Activated B cell treated with CpG ODN at 0.5 μM for 24 hours (primary cell): ENCODE measurements at regions not wholly inside any gene's neighbourhood (a gene's known extent, or its start where the extent isn't known, plus 50 kb on each side); places are given as distances from the start of the nearest gene placed in this dataset.

Experiments
- ATAC-seq: fragments of 200-7000 bp; cut with Tn5 transposase; one replicate; pipeline ENCODE4 v1.10.0; 2021; ENCODE audit warnings: low read depth, mild to moderate bottlenecking, moderate library complexity
- CTCF ChIA-PET: fragments of 350-600 bp; sonication (Branson Sonifier 250); formaldehyde crosslinking; loops from one replicate; lab custom pipeline; 2021; ENCODE audit warnings: antibody characterized with exemption; lab: Charles Lee
- POLR2A ChIA-PET: fragments of 350-600 bp; sonication (Branson Sonifier 250); formaldehyde crosslinking; loops from one replicate; lab custom pipeline; 2021; ENCODE audit warnings: antibody characterized with exemption; lab: Charles Lee
- DNase-seq: peaks from one replicate; pipeline ENCODE4 v3.0.0; 2022
- H3K27ac Mint-ChIP-seq: one replicate; pipeline ENCODE4 v1.8.0; 2020; ENCODE audit warnings: mixed read lengths
- H3K27me3 Mint-ChIP-seq: one replicate; pipeline ENCODE4 v1.8.0; 2021; ENCODE audit warnings: mixed read lengths
- H3K36me3 Mint-ChIP-seq: one replicate; pipeline ENCODE4 v1.8.0; 2021; ENCODE audit warnings: low read depth, mixed read lengths
- H3K4me1 Mint-ChIP-seq: one replicate; pipeline ENCODE4 v1.8.0; 2021; ENCODE audit warnings: mixed read lengths
- H3K4me3 Mint-ChIP-seq: one replicate; pipeline ENCODE4 v1.8.0; 2020; ENCODE audit warnings: mild to moderate bottlenecking, mixed read lengths
- H3K9me3 Mint-ChIP-seq: one replicate; pipeline ENCODE4 v1.8.0; 2020; ENCODE audit warnings: mixed read lengths
- CTCF ChIP-seq: fragments of 200-600 bp; IDR thresholded peaks from one replicate; pipeline ENCODE4 v1.8.0; 2022; ENCODE audit warnings: antibody characterized with exemption, mild to moderate bottlenecking
- intact Hi-C: fragments of 100-400 bp; cut with micrococcal nuclease; formaldehyde crosslinking; loops from one replicate; pipeline ENCODE4 v1.15.1; 2024

DNA sequence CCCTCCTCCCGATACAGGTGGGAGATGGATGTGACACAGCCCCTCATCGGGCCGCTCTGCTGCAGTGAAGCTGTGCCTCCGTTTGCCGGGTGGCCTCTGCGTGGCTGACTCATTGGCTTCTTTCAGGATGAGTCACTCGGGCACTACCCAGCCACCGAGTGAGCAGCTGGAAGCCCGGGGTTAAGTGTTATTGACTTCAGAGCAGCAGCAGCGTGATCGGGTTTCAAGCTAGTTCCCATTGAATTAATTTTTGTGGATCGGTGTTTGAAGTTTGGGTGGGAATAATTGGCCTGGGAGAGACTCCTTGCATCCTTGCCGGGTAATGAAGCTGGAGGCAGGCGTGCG, 266.4 kb upstream of the IRX4 start:
- no peaks in the 10 kb centered on the region for H3K4me1 Mint-ChIP-seq
- H3K36me3 Mint-ChIP-seq: no peaks in the 10 kb centered on the region
- POLR2A ChIA-PET: no interaction called here
- TF ChIP-seq CTCF: no peak
- ATAC-seq: no peak
- no peak overlapping the region for H3K27ac Mint-ChIP-seq
- CTCF ChIA-PET: no interaction called here
- no peaks in the 10 kb centered on the region for H3K9me3 Mint-ChIP-seq
- no peak for DNase-seq
- H3K4me3 Mint-ChIP-seq: no peak overlapping the region
- intact Hi-C loops: no loop called here
- H3K27me3 Mint-ChIP-seq: no peaks in the 10 kb centered on the region

DNA sequence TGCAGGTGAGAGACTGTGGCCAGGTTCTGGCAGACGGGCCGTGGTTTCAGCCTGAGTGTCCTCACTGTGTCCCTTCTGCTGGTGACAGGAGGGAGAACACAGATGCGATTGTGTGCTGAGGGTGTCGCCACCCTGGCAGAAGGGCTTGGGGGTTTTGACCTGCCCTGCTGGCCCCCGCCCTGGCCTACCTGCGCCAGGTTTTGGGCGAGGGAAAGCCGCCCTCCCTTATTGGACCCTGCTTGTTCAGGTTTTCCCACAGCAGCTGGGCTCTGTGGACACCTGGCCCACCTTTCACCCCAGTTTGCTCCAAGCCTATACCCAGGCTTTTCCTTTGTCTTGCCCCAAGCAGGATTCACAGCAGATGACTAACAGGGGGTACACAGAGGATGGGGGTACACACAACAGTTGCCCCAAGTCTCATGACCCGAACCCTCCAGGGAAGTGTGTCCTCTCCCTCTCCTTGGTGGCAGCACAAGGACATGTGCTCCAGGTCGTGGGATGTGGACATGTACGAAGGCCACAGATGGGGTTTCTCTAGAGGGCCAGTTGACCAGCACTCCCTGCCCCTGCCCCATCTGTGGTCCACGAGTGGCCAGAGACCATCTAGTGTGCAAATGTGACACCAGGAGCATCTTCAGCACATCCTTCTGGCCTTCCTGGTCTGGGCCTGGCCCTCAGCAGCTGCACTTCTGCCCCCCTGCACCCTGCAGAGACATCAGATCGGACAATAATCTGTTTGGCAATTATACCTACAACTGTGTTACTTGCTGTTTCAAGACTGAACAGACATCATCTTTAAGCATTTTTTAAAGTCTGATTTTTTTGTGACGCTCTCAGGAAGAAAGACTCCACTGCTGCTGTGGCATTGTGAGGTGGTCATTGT, 265.8 kb upstream of the IRX4 start:
- intact Hi-C loops: no loop called here
- DNase-seq (no peak), ATAC-seq (no peak)
- Mint-ChIP-seq H3K27me3 (no peaks in the 10 kb centered on the region), H3K4me3 (no peak overlapping the region), H3K9me3 (no peaks in the 10 kb centered on the region), H3K27ac (no peak overlapping the region), H3K4me1 (no peaks in the 10 kb centered on the region), H3K36me3 (no peaks in the 10 kb centered on the region)
- TF ChIP-seq CTCF: no peak
- CTCF ChIA-PET: no interaction called here
- POLR2A ChIA-PET: no interaction called here

GRCh38 chr5:2147504-2148311, 265.0 kb upstream of the IRX4 start:
- no peak for TF ChIP-seq CTCF
- CTCF ChIA-PET: no interaction called here
- POLR2A ChIA-PET: no interaction called here
- H3K9me3 Mint-ChIP-seq: no peaks in the 10 kb centered on the region
- H3K4me1 Mint-ChIP-seq: no peaks in the 10 kb centered on the region
- no peak for ATAC-seq
- no peak for DNase-seq
- no peak overlapping the region for H3K27ac Mint-ChIP-seq
- H3K36me3 Mint-ChIP-seq: no peaks in the 10 kb centered on the region
- no peaks in the 10 kb centered on the region for H3K27me3 Mint-ChIP-seq
- no peak overlapping the region for H3K4me3 Mint-ChIP-seq
- intact Hi-C loops: no loop called here

- H3K27me3 Mint-ChIP-seq: no peaks in the 10 kb centered on the region
- no peak overlapping the region for H3K27ac Mint-ChIP-seq
- ATAC-seq: no peak
- ChIA-PET POLR2A (no interaction called here), CTCF (no interaction called here)
- H3K4me1 Mint-ChIP-seq: no peaks in the 10 kb centered on the region
- no peaks in the 10 kb centered on the region for H3K9me3 Mint-ChIP-seq
- intact Hi-C loops: no loop called here
- no peak overlapping the region for H3K4me3 Mint-ChIP-seq
- DNase-seq: no peak
- no peaks in the 10 kb centered on the region for H3K36me3 Mint-ChIP-seq
- TF ChIP-seq CTCF: no peak
Measured at GRCh38 chr5:2143646-2144353, 261.1 kb upstream of the IRX4 start.

DNA sequence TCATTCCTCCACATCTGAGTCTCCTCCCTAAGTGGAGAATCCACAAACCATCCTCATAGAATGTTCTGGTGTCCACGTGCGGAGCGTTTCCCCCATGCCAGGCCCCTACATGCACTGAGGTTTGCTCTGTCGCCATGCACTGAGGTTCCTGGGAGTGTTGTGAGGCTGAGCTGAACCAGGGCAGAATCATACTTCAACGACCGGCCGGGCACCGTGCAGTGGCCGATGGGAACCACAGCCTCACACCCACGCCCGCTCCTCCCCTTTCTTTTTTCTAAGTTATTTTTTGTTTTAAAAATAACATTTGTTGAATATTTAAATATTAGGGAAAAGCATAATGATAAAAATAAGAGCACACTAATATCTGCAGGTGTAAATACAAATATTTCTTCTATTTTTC, 260.4 kb upstream of the IRX4 start:
- H3K4me3 Mint-ChIP-seq: no peak overlapping the region
- intact Hi-C loops: no loop called here
- DNase-seq (no peak), ATAC-seq (no peak)
- H3K9me3 Mint-ChIP-seq: no peaks in the 10 kb centered on the region
- no peaks in the 10 kb centered on the region for H3K27me3 Mint-ChIP-seq
- POLR2A ChIA-PET: no interaction called here
- no peaks in the 10 kb centered on the region for H3K4me1 Mint-ChIP-seq
- CTCF ChIA-PET: no interaction called here
- no peak for TF ChIP-seq CTCF
- no peak overlapping the region for H3K27ac Mint-ChIP-seq
- no peaks in the 10 kb centered on the region for H3K36me3 Mint-ChIP-seq
